ENCODE measurements at regions not wholly inside any gene's neighbourhood (a gene's known extent, or its start where the extent isn't known, plus 50 kb on each side); places are given as distances from the start of the nearest gene placed in this dataset.

GRCh38 chr14:30251017-30251416 lies 307.9 kb upstream of the G2E3 start:
- Histone ChIP-seq H3K4me1 (ENCODE audit: control insufficient read depth in 1 of 2, insufficient read depth in 2 of 2, low read depth in 1 of 2, low read length in 1 of 2) (no peaks in the 10 kb centered on the region), H3K79me2 (ENCODE audit: insufficient read depth) (no peaks in the 10 kb centered on the region), H3K4me3 (ENCODE audit: low read depth in 2 of 2, low read length in 1 of 2) (no peak overlapping the region), H3K27me3 (ENCODE audit: insufficient read depth) (no peaks in the 10 kb centered on the region), H3K4me2 (no peak overlapping the region), H3K27ac (ENCODE audit: low read depth in 2 of 2, low read length in 1 of 2) (no peak overlapping the region), H3K9ac (no peak overlapping the region), H3K36me3 (replicated peaks in 1 of 2; ENCODE audit: control insufficient read depth in 1 of 2, insufficient read depth in 2 of 2, low read length in 1 of 2) (no peaks in the 10 kb centered on the region), H4K20me1 (ENCODE audit: insufficient read depth) (no peaks in the 10 kb centered on the region), H3K9me3 (no peaks in the 10 kb centered on the region), H3F3A (replicated peaks; ENCODE audit: insufficient read depth) (no peaks in the 10 kb centered on the region), H2AFZ (ENCODE audit: low read depth) (no peak overlapping the region), H3K9me2 (no peaks in the 10 kb centered on the region)
- no peak for DNase-seq
- ChIA-PET POLR2A (no interaction called here), CTCF (interaction anchor here (4.4 kb wide), 1 partner anchor 20 kb away, joined by 17 read pairs; no protein-coding TSS in a partner anchor)
- TF ChIP-seq SIN3A (IDR thresholded peaks at IDR 0.05; ENCODE audit: borderline replicate concordance, low read depth, low read length) (no peak), ELF1 (IDR thresholded peaks at IDR 0.05) (no peak), TCF12 (IDR thresholded peaks at IDR 0.05) (no peak), GATA2 (CRISPR knock-in tag; IDR thresholded peaks at IDR 0.05) (no peak), JUND (IDR thresholded peaks at IDR 0.05) (no peak), YY1 (IDR thresholded peaks at IDR 0.05; ENCODE audit: low read depth) (no peak), CHD2 (IDR thresholded peaks at IDR 0.05; ENCODE audit: low read length, partially characterized antibody) (no peak), TEAD4 (IDR thresholded peaks at IDR 0.05; ENCODE audit: borderline replicate concordance, insufficient read depth) (no peak), MXI1 (IDR thresholded peaks at IDR 0.05; ENCODE audit: low read depth, low read length) (no peak)
- TF ChIP-seq, protein P1, sequence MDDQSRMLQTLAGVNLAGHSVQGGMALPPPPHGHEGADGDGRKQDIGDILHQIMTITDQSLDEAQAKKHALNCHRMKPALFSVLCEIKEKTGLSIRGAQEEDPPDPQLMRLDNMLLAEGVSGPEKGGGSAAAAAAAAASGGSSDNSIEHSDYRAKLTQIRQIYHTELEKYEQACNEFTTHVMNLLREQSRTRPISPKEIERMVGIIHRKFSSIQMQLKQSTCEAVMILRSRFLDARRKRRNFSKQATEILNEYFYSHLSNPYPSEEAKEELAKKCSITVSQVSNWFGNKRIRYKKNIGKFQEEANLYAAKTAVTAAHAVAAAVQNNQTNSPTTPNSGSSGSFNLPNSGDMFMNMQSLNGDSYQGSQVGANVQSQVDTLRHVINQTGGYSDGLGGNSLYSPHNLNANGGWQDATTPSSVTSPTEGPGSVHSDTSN (IDR thresholded peaks at IDR 0.05): no peak

GRCh38 chr14:30251557-30252100 lies 307.3 kb upstream of the G2E3 start:
- H3K27me3 ChIP-seq (ENCODE audit: insufficient read depth): no peaks in the 10 kb centered on the region
- no peak overlapping the region for H3K27ac ChIP-seq (ENCODE audit: low read depth in 2 of 2, low read length in 1 of 2)
- no peaks in the 10 kb centered on the region for H3K4me1 ChIP-seq (ENCODE audit: control insufficient read depth in 1 of 2, insufficient read depth in 2 of 2, low read depth in 1 of 2, low read length in 1 of 2)
- ChIA-PET POLR2A (no interaction called here), CTCF (interaction anchor here (4.4 kb wide), 1 partner anchor 19 kb away, joined by 17 read pairs; no protein-coding TSS in a partner anchor)
- H3F3A ChIP-seq (replicated peaks; ENCODE audit: insufficient read depth): no peaks in the 10 kb centered on the region
- no peaks in the 10 kb centered on the region for H3K36me3 ChIP-seq (replicated peaks in 1 of 2; ENCODE audit: control insufficient read depth in 1 of 2, insufficient read depth in 2 of 2, low read length in 1 of 2)
- H4K20me1 ChIP-seq (ENCODE audit: insufficient read depth): no peaks in the 10 kb centered on the region
- H3K79me2 ChIP-seq (ENCODE audit: insufficient read depth): no peaks in the 10 kb centered on the region
- 5% methylated on average over 6 of the region's 6 CpGs for WGBS (ENCODE audit: low lambda C conversion rate)
- H2AFZ ChIP-seq (ENCODE audit: low read depth): no peak overlapping the region
- no peak overlapping the region for H3K4me3 ChIP-seq (ENCODE audit: low read depth in 2 of 2, low read length in 1 of 2)
- no peak overlapping the region for H3K9ac ChIP-seq
- DNase-seq: no peak
- H3K9me2 ChIP-seq: no peaks in the 10 kb centered on the region
- H3K4me2 ChIP-seq: no peak overlapping the region
- H3K9me3 ChIP-seq: no peaks in the 10 kb centered on the region
- no peak for TF ChIP-seq NRF1 (IDR thresholded peaks at IDR 0.05; ENCODE audit: low read depth, low read length)
- TF ChIP-seq YY1 (IDR thresholded peaks at IDR 0.05; ENCODE audit: low read depth): no peak
- no peak for TF ChIP-seq CTCF (IDR thresholded peaks at IDR 0.05)
- TF ChIP-seq RFX5 (IDR thresholded peaks at IDR 0.05; ENCODE audit: low read length): no peak

Data from SK-N-SH (cell line).